Ishikawa (cell line): ENCODE measurements at regions not wholly inside any gene's neighbourhood (a gene's known extent, or its start where the extent isn't known, plus 50 kb on each side); places are given as distances from the start of the nearest gene placed in this dataset.

Experiments
- CEBPB ChIP-seq: IDR thresholded peaks from 2 replicates; pipeline ENCODE4 v1.6.1; 2012
- CREB1 ChIP-seq: IDR thresholded peaks from 2 replicates; pipeline ENCODE4 v1.6.1; 2012; ENCODE audit warnings: low read depth
- EGR1 ChIP-seq: IDR thresholded peaks from 2 replicates; pipeline ENCODE4 v1.6.1; 2012
- EP300 ChIP-seq: IDR thresholded peaks from 2 replicates; pipeline ENCODE4 v1.6.1; 2012; ENCODE audit warnings: borderline replicate concordance
- FOXM1 ChIP-seq: IDR thresholded peaks from 2 replicates; pipeline ENCODE4 v1.6.1; 2012; ENCODE audit warnings: low read depth, borderline replicate concordance
- NFIC ChIP-seq: IDR thresholded peaks from 2 replicates; pipeline ENCODE4 v1.6.1; 2012
- RAD21 ChIP-seq: IDR thresholded peaks from 2 replicates; pipeline ENCODE4 v1.6.1; 2012; ENCODE audit warnings: low read depth
- TAF1 ChIP-seq: IDR thresholded peaks from 2 replicates; pipeline ENCODE4 v1.6.1; 2012; ENCODE audit warnings: low read depth, mild to moderate bottlenecking
- TCF12 ChIP-seq: IDR thresholded peaks from 2 replicates; pipeline ENCODE4 v1.6.1; 2012; ENCODE audit warnings: low read depth
- TEAD4 ChIP-seq: IDR thresholded peaks from 2 replicates; pipeline ENCODE4 v1.6.1; 2012
- YY1 ChIP-seq: IDR thresholded peaks from 2 replicates; pipeline ENCODE4 v1.6.1; 2012; ENCODE audit warnings: low read depth
- ZBTB7A ChIP-seq: IDR thresholded peaks from 2 replicates; pipeline ENCODE4 v1.6.1; 2012; ENCODE audit warnings: low read depth
- TF ChIP-seq, protein P1 (sequence below): IDR thresholded peaks from 2 replicates; pipeline ENCODE4 v1.6.1; 2012
- TF ChIP-seq, protein P2 (sequence below): IDR thresholded peaks from 2 replicates; pipeline ENCODE4 v1.6.1; 2012
- TF ChIP-seq, protein P3 (sequence below): IDR thresholded peaks from 2 replicates; pipeline ENCODE4 v1.6.1; 2012; ENCODE audit warnings: low read depth, mild to moderate bottlenecking

DNA sequence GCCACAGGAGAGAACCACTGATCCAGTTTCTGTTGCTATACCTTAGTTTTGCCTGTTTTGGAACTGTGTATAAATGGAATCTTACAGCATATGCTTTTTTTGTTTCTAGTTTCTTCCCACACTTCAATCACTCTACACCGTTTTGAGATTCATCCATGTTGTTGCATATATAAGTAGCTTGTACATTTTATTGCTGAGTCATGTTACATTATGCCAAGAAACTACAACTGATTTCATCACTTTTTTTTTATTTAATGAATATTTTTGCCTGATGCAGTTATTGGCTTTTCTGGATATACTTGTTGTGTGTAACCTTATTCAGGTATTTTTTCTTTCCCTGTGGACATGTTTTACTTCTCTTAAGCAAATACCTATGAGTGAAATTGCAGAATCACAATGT, 1135.9 kb downstream of the RAPGEF2 start:
- TF ChIP-seq, protein P1, sequence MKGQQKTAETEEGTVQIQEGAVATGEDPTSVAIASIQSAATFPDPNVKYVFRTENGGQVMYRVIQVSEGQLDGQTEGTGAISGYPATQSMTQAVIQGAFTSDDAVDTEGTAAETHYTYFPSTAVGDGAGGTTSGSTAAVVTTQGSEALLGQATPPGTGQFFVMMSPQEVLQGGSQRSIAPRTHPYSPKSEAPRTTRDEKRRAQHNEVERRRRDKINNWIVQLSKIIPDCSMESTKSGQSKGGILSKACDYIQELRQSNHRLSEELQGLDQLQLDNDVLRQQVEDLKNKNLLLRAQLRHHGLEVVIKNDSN = no peak
- TF ChIP-seq TAF1 (no peak), NFIC (no peak), TEAD4 (no peak), YY1 (no peak), EP300 (no peak), EGR1 (no peak), ZBTB7A (no peak), RAD21 (no peak), CREB1 (no peak)

DNA sequence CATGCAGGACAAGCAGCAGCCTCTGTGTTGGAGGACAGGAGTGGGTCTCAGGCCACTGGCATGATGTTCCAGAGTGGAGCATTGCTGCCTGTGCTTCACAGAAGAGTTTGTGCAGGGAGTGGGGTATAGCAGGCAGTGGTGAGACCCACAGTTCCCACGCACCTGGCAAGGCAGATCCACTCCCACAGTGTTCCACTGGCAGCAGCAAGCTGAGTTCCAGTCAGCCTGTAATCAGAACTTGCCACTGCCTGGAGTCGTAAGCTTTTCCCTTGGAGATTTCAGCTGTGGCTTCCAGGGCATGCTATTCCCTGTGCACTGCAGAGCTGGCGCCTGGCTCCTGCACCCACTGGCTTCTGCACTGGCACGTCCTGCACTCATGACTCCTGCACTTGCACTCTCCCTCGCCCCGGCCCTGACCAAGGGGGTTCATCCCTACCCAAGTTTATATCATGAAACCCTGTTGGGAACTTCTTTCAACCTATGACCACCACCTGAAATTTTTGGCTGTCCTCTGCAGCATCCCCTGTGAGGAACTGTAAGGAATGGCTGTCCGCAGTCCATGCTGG, 1144.3 kb downstream of the RAPGEF2 start:
- TF ChIP-seq, protein P1 = no peak
- no peak for TF ChIP-seq TEAD4

DNA sequence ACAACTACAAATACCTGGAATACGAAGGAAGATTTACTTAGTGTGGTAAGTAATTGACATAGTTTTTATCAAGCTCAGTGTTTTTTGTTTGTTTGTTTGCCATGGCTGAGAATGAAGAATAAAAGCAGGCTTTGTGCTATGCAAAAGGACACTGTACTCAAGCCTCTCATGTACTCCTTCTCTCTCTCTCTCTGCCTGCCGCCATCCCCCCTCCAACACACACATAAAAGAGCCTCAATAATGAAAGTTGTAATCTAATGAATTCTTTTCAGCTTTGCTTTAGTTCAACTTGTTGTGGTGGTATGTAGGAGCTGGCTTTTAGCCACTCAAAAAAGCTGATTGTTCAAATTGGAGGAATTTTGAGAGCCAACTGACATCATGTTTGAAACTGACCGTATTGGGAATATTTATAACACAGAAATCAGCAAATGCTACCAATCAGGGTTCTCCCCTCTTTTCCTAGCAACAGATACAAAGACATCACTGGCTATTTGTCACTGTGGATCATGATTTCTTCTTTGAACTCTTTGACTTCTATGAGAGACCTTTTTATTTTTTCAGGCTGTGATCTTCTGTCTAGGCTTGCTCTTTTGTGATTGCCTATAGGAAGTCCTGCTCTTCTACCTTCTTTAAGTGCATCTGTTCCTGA, 1148.8 kb downstream of the RAPGEF2 start:
- TF ChIP-seq CREB1 (no peak), FOXM1 (no peak), NFIC (no peak), TEAD4 (no peak), EGR1 (no peak), TCF12 (no peak), TAF1 (no peak), ZBTB7A (no peak), YY1 (no peak), EP300 (no peak), RAD21 (no peak), CEBPB (no peak)
- TF ChIP-seq, protein P1 = no peak
- TF ChIP-seq, protein P2, sequence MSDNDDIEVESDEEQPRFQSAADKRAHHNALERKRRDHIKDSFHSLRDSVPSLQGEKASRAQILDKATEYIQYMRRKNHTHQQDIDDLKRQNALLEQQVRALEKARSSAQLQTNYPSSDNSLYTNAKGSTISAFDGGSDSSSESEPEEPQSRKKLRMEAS = no peak
- TF ChIP-seq, protein P3, sequence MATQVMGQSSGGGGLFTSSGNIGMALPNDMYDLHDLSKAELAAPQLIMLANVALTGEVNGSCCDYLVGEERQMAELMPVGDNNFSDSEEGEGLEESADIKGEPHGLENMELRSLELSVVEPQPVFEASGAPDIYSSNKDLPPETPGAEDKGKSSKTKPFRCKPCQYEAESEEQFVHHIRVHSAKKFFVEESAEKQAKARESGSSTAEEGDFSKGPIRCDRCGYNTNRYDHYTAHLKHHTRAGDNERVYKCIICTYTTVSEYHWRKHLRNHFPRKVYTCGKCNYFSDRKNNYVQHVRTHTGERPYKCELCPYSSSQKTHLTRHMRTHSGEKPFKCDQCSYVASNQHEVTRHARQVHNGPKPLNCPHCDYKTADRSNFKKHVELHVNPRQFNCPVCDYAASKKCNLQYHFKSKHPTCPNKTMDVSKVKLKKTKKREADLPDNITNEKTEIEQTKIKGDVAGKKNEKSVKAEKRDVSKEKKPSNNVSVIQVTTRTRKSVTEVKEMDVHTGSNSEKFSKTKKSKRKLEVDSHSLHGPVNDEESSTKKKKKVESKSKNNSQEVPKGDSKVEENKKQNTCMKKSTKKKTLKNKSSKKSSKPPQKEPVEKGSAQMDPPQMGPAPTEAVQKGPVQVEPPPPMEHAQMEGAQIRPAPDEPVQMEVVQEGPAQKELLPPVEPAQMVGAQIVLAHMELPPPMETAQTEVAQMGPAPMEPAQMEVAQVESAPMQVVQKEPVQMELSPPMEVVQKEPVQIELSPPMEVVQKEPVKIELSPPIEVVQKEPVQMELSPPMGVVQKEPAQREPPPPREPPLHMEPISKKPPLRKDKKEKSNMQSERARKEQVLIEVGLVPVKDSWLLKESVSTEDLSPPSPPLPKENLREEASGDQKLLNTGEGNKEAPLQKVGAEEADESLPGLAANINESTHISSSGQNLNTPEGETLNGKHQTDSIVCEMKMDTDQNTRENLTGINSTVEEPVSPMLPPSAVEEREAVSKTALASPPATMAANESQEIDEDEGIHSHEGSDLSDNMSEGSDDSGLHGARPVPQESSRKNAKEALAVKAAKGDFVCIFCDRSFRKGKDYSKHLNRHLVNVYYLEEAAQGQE = no peak

DNA sequence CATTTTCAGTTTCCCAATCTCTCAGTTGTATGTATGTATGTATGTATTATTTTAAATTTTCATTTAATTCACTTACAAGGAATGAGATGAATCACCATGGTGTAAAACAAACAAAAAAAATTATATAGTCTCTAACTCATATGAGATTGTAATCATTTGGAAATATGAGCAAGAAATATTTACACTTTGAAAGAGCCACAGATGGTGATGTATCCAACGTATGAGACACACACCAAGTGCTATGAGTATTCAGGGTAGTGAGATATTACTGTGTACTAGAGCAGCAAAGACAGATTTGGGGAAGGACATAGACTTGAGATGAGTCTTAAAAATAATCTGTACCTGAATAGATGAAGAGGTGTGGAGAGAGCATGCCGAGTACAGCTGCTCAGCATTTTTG, 1154.4 kb downstream of the RAPGEF2 start:
- TF ChIP-seq, protein P3 = no peak

DNA sequence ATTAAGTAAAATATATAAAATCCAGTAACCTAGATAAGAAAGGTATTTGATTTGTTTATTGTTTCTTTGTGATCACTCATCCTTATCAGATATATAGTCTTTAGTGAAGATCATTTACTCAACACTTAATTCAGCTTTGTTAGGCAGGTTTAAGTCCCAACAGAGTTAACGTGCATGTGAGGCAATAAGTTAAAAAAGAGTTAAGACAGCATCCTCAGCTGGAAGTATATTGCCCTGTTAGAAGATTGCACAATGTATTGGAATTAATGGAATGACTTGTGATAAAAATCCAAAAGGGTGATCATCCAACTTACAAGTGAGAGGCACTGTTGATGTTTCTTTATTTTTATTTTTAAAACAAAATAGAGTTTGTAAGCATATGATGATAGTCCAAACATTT, 1162.1 kb downstream of the RAPGEF2 start:
- peak; percentile 50; the same call in 1 of the 2 replicates for TF ChIP-seq CEBPB
- TF ChIP-seq, protein P3 = no peak
- TF ChIP-seq TEAD4 = no peak
- no peak for TF ChIP-seq EP300
